ENCODE measurements at regions not wholly inside any gene's neighbourhood (a gene's known extent, or its start where the extent isn't known, plus 50 kb on each side); places are given as distances from the start of the nearest gene placed in this dataset.

DNA sequence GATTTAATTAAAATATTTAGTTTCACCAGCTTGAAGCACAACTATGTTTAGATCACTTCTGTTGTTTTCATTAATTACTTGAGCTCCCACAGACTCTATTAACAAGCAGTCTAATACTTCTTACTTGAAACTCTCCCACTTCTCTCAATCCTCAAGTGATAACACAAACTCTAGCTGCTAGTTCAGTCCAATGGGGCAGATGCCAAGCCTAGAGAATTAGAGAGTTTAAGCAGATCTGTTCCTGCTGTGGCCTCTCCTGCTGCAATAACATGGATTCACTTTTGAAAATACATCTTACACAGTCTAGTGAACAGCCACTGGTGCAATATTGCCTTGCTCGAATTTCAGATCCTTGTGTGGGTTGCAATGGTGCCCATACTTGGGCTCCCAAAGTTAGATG is 566.4 kb upstream of the SGO1 start (continued):
- TF ChIP-seq ZNF462 (CRISPR knock-in tag; IDR thresholded peaks at IDR 0.05) (no peak), CREB1 (CRISPR knock-in tag; IDR thresholded peaks at IDR 0.05; ENCODE audit: low read depth) (no peak), EZH2phosphoT487 (IDR thresholded peaks at IDR 0.05; ENCODE audit: unreplicated experiment) (no peak), STAT1 (IDR thresholded peaks at IDR 0.05; ENCODE audit: unreplicated experiment) (no peak)
- TF ChIP-seq, protein P1, sequence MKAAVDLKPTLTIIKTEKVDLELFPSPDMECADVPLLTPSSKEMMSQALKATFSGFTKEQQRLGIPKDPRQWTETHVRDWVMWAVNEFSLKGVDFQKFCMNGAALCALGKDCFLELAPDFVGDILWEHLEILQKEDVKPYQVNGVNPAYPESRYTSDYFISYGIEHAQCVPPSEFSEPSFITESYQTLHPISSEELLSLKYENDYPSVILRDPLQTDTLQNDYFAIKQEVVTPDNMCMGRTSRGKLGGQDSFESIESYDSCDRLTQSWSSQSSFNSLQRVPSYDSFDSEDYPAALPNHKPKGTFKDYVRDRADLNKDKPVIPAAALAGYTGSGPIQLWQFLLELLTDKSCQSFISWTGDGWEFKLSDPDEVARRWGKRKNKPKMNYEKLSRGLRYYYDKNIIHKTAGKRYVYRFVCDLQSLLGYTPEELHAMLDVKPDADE (IDR thresholded peaks at IDR 0.05), result no peak

DNA sequence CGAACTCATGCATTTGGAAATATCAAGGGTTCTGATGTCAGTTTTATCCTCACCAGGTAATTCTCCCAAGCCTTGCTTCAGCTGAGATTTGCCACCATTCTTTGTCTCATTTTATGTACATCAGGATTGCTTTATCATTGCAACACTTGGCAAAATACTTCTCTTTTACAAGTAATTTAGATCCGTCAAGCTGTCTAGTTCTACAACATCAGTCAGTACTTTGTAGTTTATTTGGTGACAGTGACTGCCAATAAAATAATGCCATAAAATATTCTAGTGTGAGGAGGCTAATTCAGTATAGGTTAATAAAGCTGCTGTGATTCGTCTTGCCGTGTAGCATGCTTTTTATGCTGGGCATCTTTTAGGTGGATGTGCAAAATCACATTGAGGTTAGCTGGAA is 565.3 kb upstream of the SGO1 start:
- H3K79me2 ChIP-seq (replicated peaks; ENCODE audit: insufficient read depth), result no peaks in the 10 kb centered on the region
- H3K4me3 ChIP-seq, result no peak overlapping the region
- no peaks in the 10 kb centered on the region for H3K4me1 ChIP-seq (ENCODE audit: insufficient read depth)
- H3K27ac ChIP-seq (ENCODE audit: low read depth), result no peak overlapping the region
- H3K27me3 Mint-ChIP-seq (ENCODE audit: insufficient read depth, low read depth, poor library complexity), result no peaks in the 10 kb centered on the region
- H3K9me2 ChIP-seq (ENCODE audit: insufficient read depth), result no peaks in the 10 kb centered on the region
- H3K4me3 Mint-ChIP-seq, result no peak overlapping the region
- no peaks in the 10 kb centered on the region for H3K4me1 Mint-ChIP-seq
- no peaks in the 10 kb centered on the region for H3K9me3 Mint-ChIP-seq
- DNase-seq (ENCODE audit: low spot score) (no peak), ATAC-seq (no peak)
- no peak overlapping the region for H2AFZ ChIP-seq
- H3K36me3 Mint-ChIP-seq (ENCODE audit: low read depth), result no peaks in the 10 kb centered on the region
- H3K27ac Mint-ChIP-seq, result no peak overlapping the region
- no peak overlapping the region for H3K4me2 ChIP-seq
- no peaks in the 10 kb centered on the region for H3F3A ChIP-seq (replicated peaks; ENCODE audit: low read depth)
- no peaks in the 10 kb centered on the region for H3K36me3 ChIP-seq (ENCODE audit: insufficient read depth)
- H3K27me3 ChIP-seq (ENCODE audit: insufficient read depth), result no peaks in the 10 kb centered on the region
- TF ChIP-seq ZNF462 (CRISPR knock-in tag; IDR thresholded peaks at IDR 0.05) (no peak), STAT1 (IDR thresholded peaks at IDR 0.05; ENCODE audit: unreplicated experiment) (no peak), POLR2AphosphoS5 (IDR thresholded peaks at IDR 0.05; ENCODE audit: low read depth) (no peak), ZNF114 (CRISPR knock-in tag; IDR thresholded peaks at IDR 0.05) (no peak), JUNB (IDR thresholded peaks at IDR 0.05; ENCODE audit: unreplicated experiment) (no peak), EZH2 (IDR thresholded peaks at IDR 0.05; ENCODE audit: low read depth, unreplicated experiment) (no peak)
- H4K20me1 ChIP-seq (replicated peaks; ENCODE audit: insufficient read depth), result no peaks in the 10 kb centered on the region
